PC-3 (cell line): ENCODE measurements at regions not wholly inside any gene's neighbourhood (a gene's known extent, or its start where the extent isn't known, plus 50 kb on each side); places are given as distances from the start of the nearest gene placed in this dataset.
A peak's percentile ranks its signal among the peaks of the same experiment; 100 is the strongest.

Source experiments
- ATAC-seq: fragments of 200-7000 bp; cut with Tn5 transposase; 2 replicates; pipeline ENCODE4 v1.9.1; 2020; ENCODE audit warnings: mild to moderate bottlenecking, moderate library complexity
- BruUV-seq: library from RNA; stranded (reverse); fragments of 400-500 nt; replicated peaks from 2 replicates; lab custom pipeline; 2021; lab: Mats Ljungman, UMichigan
- CTCF ChIA-PET: fragments of 300-600 bp; sonication (Branson Sonifier 250); formaldehyde crosslinking; loops from one replicate; lab custom pipeline; 2022; ENCODE audit warnings: antibody characterized with exemption; lab: Charles Lee
- POLR2A ChIA-PET: fragments of 300-600 bp; sonication (Branson Sonifier 250); formaldehyde crosslinking; loops from one replicate; lab custom pipeline; 2022; ENCODE audit warnings: antibody characterized with exemption; ENCODE audit not compliant: unreplicated experiment; lab: Charles Lee
- DNase-seq: peaks from one replicate; pipeline ENCODE4 v3.0.0-alpha.2; 2015
- H2AFZ ChIP-seq: fragments of 300-600 bp; sonication (generic); 2 replicates; pipeline ENCODE4 v1.6.0; 2016; ENCODE audit warnings: antibody characterized with exemption, low read length
- H3F3A ChIP-seq: fragments of 300-600 bp; sonication (generic); one replicate; pipeline ENCODE4 v1.6.0; 2017; ENCODE audit warnings: antibody characterized with exemption, low read length, control low read depth, mild to moderate bottlenecking; ENCODE audit not compliant: unreplicated experiment
- H3K27ac ChIP-seq: fragments of 300-600 bp; sonication (generic); 2 replicates; pipeline ENCODE4 v1.5.1; 2016; ENCODE audit warnings: mild to moderate bottlenecking, low read length
- H3K27me3 ChIP-seq: fragments of 300-600 bp; sonication (generic); 2 replicates; pipeline ENCODE4 v1.6.1; 2016; ENCODE audit warnings: low read length, mixed read lengths
- H3K36me3 ChIP-seq: fragments of 300-600 bp; sonication (generic); 2 replicates; pipeline ENCODE4 v1.6.1; 2016; ENCODE audit warnings: low read depth, mixed run types, low read length, mixed read lengths
- H3K4me1 ChIP-seq: fragments of 300-600 bp; sonication (generic); 2 replicates; pipeline ENCODE4 v1.5.1; 2016; ENCODE audit warnings: low read length; ENCODE audit not compliant: insufficient read depth
- H3K4me2 ChIP-seq: fragments of 300-600 bp; sonication (generic); 2 replicates; pipeline ENCODE4 v1.6.0; 2016; ENCODE audit warnings: low read length
- H3K4me3 ChIP-seq: fragments of 300-600 bp; sonication (generic); 2 replicates; pipeline ENCODE4 v1.5.1; 2016; ENCODE audit warnings: mild to moderate bottlenecking, low read length, mixed read lengths
- H3K79me2 ChIP-seq: fragments of 300-600 bp; sonication (generic); 2 replicates; pipeline ENCODE4 v1.6.1; 2017; ENCODE audit warnings: low read length, mixed read lengths
- H3K9ac ChIP-seq: fragments of 300-600 bp; sonication (generic); 2 replicates; pipeline ENCODE4 v1.6.0; 2016; ENCODE audit warnings: mild to moderate bottlenecking, low read length
- H3K9me2 ChIP-seq: fragments of 300-600 bp; sonication (generic); replicated peaks from 2 replicates; pipeline ENCODE4 v1.6.1; 2016; ENCODE audit warnings: mixed run types, low read length, mixed read lengths
- H3K9me3 ChIP-seq: fragments of 300-600 bp; sonication (generic); 2 replicates; pipeline ENCODE4 v1.6.1; 2016; ENCODE audit warnings: low read length, mixed read lengths
- H4K20me1 ChIP-seq: fragments of 300-600 bp; sonication (generic); 2 replicates; pipeline ENCODE4 v1.6.1; 2016; ENCODE audit warnings: low read length, mixed read lengths
- EZH2 ChIP-seq: fragments of 300-600 bp; sonication (generic); IDR thresholded peaks from one replicate; pipeline ENCODE4 v1.6.1; 2017; ENCODE audit warnings: antibody characterized with exemption, mild to moderate bottlenecking, low read length; ENCODE audit not compliant: unreplicated experiment
- EZH2phosphoT487 ChIP-seq: fragments of 300-600 bp; sonication (generic); IDR thresholded peaks from 2 replicates; pipeline ENCODE4 v1.6.1; 2018; ENCODE audit warnings: mild to moderate bottlenecking, antibody characterized with exemption, low read length, borderline replicate concordance
- intact Hi-C: fragments of 100-400 bp; cut with micrococcal nuclease; formaldehyde crosslinking; loops from 2 replicates; pipeline ENCODE4 v1.9.0; 2023
- TF ChIP-seq, protein P1 (sequence below): fragments of 300-600 bp; sonication (generic); conservative IDR thresholded peaks from 2 replicates; pipeline ENCODE4 v1.5.1; 2017; ENCODE audit warnings: antibody characterized with exemption, low read depth, mild to moderate bottlenecking, low read length

DNA sequence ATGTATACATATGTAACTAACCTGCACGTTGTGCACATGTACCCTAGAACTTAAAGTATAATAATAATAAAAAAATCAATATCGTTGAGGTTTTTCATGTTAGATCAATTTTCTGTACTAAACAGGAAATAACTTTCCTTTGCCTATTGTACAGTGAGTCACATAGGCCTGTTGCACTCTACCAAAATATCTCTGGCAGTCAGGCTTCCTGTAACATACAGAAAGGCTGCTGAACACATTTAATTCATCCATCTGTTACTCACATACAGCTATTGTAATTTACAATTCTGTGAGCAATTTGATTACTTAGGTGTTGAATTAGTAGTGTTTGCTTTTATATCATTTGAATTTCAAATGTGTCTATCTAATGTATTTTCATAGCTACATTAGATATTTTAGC is 427.8 kb downstream of the TMA16 start:
- no peak overlapping the region for H3K4me2 ChIP-seq
- intact Hi-C loops: no loop called here
- ChIA-PET POLR2A (no interaction called here), CTCF (interaction anchor here (0.6 kb wide), 1 partner anchor 21 kb away, joined by 4 read pairs; no protein-coding TSS in a partner anchor)
- no peaks in the 10 kb centered on the region for H3K27me3 ChIP-seq
- no peaks in the 10 kb centered on the region for H3K36me3 ChIP-seq
- no peak overlapping the region for H2AFZ ChIP-seq
- H3K4me1 ChIP-seq: no peaks in the 10 kb centered on the region
- H3K9ac ChIP-seq: no peak overlapping the region
- TF ChIP-seq, protein P1, sequence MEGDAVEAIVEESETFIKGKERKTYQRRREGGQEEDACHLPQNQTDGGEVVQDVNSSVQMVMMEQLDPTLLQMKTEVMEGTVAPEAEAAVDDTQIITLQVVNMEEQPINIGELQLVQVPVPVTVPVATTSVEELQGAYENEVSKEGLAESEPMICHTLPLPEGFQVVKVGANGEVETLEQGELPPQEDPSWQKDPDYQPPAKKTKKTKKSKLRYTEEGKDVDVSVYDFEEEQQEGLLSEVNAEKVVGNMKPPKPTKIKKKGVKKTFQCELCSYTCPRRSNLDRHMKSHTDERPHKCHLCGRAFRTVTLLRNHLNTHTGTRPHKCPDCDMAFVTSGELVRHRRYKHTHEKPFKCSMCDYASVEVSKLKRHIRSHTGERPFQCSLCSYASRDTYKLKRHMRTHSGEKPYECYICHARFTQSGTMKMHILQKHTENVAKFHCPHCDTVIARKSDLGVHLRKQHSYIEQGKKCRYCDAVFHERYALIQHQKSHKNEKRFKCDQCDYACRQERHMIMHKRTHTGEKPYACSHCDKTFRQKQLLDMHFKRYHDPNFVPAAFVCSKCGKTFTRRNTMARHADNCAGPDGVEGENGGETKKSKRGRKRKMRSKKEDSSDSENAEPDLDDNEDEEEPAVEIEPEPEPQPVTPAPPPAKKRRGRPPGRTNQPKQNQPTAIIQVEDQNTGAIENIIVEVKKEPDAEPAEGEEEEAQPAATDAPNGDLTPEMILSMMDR: no peak
- H3K27ac ChIP-seq: no peak overlapping the region
- H4K20me1 ChIP-seq: no peaks in the 10 kb centered on the region
- H3K4me3 ChIP-seq: no peak overlapping the region
- BruUV-seq: no TSS peak
- H3F3A ChIP-seq: no peaks in the 10 kb centered on the region
- H3K9me3 ChIP-seq: no peaks in the 10 kb centered on the region
- DNase-seq (no peak), ATAC-seq (no peak; the same call in 1 of the 2 replicates)
- H3K79me2 ChIP-seq: no peaks in the 10 kb centered on the region
- no peaks in the 10 kb centered on the region for H3K9me2 ChIP-seq

DNA sequence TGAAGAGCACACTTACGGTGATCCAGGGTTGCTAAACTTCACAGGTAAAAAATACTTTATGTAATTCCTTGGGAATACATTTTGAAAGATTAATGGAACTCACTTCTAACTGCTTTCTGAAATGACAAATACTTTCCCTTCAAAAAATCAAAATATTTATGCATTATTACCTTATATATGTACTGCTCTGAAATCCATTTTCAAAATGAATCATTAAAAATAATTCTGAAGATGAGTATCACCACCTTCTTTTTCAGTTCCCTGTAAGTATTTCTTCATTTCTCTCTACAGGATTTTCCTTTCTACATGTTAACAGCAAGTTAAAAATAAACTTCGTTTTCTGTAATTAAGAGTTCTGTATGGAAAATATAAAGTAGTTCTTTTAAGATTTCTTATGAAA is 428.6 kb downstream of the TMA16 start:
- no peaks in the 10 kb centered on the region for H3K79me2 ChIP-seq
- ChIA-PET POLR2A (no interaction called here), CTCF (interaction anchor here (0.6 kb wide), 1 partner anchor 22 kb away, joined by 4 read pairs; no protein-coding TSS in a partner anchor)
- no peaks in the 10 kb centered on the region for H4K20me1 ChIP-seq
- H3K27me3 ChIP-seq: no peaks in the 10 kb centered on the region
- no peaks in the 10 kb centered on the region for H3K36me3 ChIP-seq
- intact Hi-C loops: no loop called here
- H3K27ac ChIP-seq: no peak overlapping the region
- H3K4me1 ChIP-seq: no peaks in the 10 kb centered on the region
- no peak overlapping the region for H3K9ac ChIP-seq
- DNase-seq (no peak), ATAC-seq (no peak)
- no peaks in the 10 kb centered on the region for H3K9me2 ChIP-seq
- TF ChIP-seq EZH2phosphoT487 (no peak), EZH2 (no peak)
- TF ChIP-seq, protein P1: no peak
- no peaks in the 10 kb centered on the region for H3F3A ChIP-seq
- no peaks in the 10 kb centered on the region for H3K9me3 ChIP-seq
- H2AFZ ChIP-seq: no peak overlapping the region
- no peak overlapping the region for H3K4me2 ChIP-seq
- no TSS peak for BruUV-seq
- H3K4me3 ChIP-seq: no peak overlapping the region

DNA sequence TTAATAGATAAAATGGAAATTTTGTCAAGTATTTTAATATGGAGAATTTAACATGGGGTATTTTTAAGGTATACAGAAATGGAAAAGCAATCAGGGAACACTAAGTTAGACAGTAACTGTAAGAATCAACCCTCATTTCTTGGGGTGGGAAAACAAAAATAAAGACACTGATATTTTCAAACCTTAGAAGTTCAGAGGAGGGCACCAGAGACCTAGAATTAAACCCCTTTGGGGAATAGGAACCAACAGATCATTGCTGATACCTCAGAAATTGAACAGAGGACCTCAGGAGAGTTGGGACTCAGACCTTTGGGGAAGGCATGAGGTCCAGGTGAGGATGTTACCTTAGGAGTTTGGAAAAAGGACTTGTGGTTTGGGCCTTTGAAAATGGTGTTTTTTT is 435.6 kb downstream of the TMA16 start:
- Histone ChIP-seq H3F3A (no peaks in the 10 kb centered on the region), H3K36me3 (no peaks in the 10 kb centered on the region), H3K4me1 (no peaks in the 10 kb centered on the region), H2AFZ (no peak overlapping the region), H3K27ac (no peak overlapping the region), H3K9me2 (no peaks in the 10 kb centered on the region), H3K9ac (no peak overlapping the region), H3K4me2 (no peak overlapping the region), H4K20me1 (no peaks in the 10 kb centered on the region), H3K4me3 (no peak overlapping the region), H3K27me3 (no peaks in the 10 kb centered on the region), H3K9me3 (no peaks in the 10 kb centered on the region), H3K79me2 (no peaks in the 10 kb centered on the region)
- ChIA-PET POLR2A (no interaction called here), CTCF (no interaction called here)
- no peak for ATAC-seq
- TF ChIP-seq, protein P1: 0 out of 2 replicates have a peak, but pooled peaks have one; percentile 14
- no peak for TF ChIP-seq EZH2phosphoT487
- intact Hi-C loops: loop anchor here (1.0 to 10.0 kb wide), 2 partner anchors 82 to 375 kb away; no protein-coding TSS in a partner anchor
- BruUV-seq: no TSS peak
- DNase-seq: no peak
